OCI-LY3 (cell line): ENCODE measurements at regions not wholly inside any gene's neighbourhood (a gene's known extent, or its start where the extent isn't known, plus 50 kb on each side); places are given as distances from the start of the nearest gene placed in this dataset.

Source experiments
- H2AFZ ChIP-seq: fragments of 200-600, 300-600 bp; shearing (Covaris generic); 2 replicates; pipeline ENCODE4 v1.6.0; 2014; ENCODE audit warnings: antibody characterized with exemption, low read depth, low read length
- H3K27ac ChIP-seq: fragments of 200-600, 300-600 bp; sonication (generic); 2 replicates; pipeline ENCODE4 v1.5.1; 2014; ENCODE audit warnings: mild to moderate bottlenecking, low read length, moderate library complexity, mixed read lengths
- H3K27me3 ChIP-seq: fragments of 200-600, 300-600 bp; sonication (generic); 2 replicates; pipeline ENCODE4 v1.6.1; 2014; ENCODE audit warnings: low read depth, low read length, mixed read lengths
- H3K36me3 ChIP-seq: fragments of 200-600, 300-600 bp; sonication (generic); replicated peaks from 2 replicates; pipeline ENCODE3; 2014; ENCODE audit warnings: low read depth, low read length, mixed read lengths
- H3K4me1 ChIP-seq: fragments of 300-600, 200-600 bp; sonication (generic); 2 replicates; pipeline ENCODE4 v1.6.1; 2014; ENCODE audit warnings: low read length, mixed read lengths
- H3K4me2 ChIP-seq: fragments of 200-600, 300-600 bp; sonication (generic); 2 replicates; pipeline ENCODE4 v1.6.1; 2014; ENCODE audit warnings: low read length, mixed read lengths
- H3K4me3 ChIP-seq: fragments of 300-600, 200-600 bp; sonication (generic); 2 replicates; pipeline ENCODE4 v1.5.1; 2014; ENCODE audit warnings: antibody characterized with exemption, mild to moderate bottlenecking, low read length, moderate library complexity
- H3K79me2 ChIP-seq: fragments of 300-600, 200-600 bp; shearing (Covaris generic); 2 replicates; pipeline ENCODE4 v1.6.1; 2014; ENCODE audit warnings: mild to moderate bottlenecking, low read length, mixed read lengths
- H3K9ac ChIP-seq: fragments of 300-600, 200-600 bp; shearing (Covaris generic); 2 replicates; pipeline ENCODE4 v1.6.0; 2014; ENCODE audit warnings: mild to moderate bottlenecking, low read length, moderate library complexity
- H3K9me3 ChIP-seq: fragments of 200-600, 300-600 bp; shearing (Covaris generic); 2 replicates; pipeline ENCODE4 v1.6.1; 2014; ENCODE audit warnings: low read length, mixed read lengths; ENCODE audit not compliant: insufficient read depth
- H4K20me1 ChIP-seq: fragments of 200-600, 300-600 bp; sonication (generic); 2 replicates; pipeline ENCODE4 v1.6.1; 2016; ENCODE audit warnings: low read length, mixed read lengths; ENCODE audit not compliant: insufficient read depth
- CTCF ChIP-seq: fragments of 200-600, 300-600 bp; sonication (generic); IDR thresholded peaks from 2 replicates; pipeline ENCODE4 v1.5.1; 2014; ENCODE audit warnings: antibody characterized with exemption, low read length, low read depth
- EZH2phosphoT487 ChIP-seq: fragments of 200-600 bp; shearing (Covaris generic); IDR thresholded peaks from 2 replicates; pipeline ENCODE4 v1.6.1; 2018; ENCODE audit warnings: antibody characterized with exemption, mixed run types, low read depth

GRCh38 chr1:200330741-200331428 lies 79.0 kb downstream of the ZNF281 start:
- H3K4me3 ChIP-seq: no peak overlapping the region
- no peak overlapping the region for H3K4me2 ChIP-seq
- no peaks in the 10 kb centered on the region for H3K36me3 ChIP-seq
- no peak overlapping the region for H3K27ac ChIP-seq
- TF ChIP-seq CTCF (no peak), EZH2phosphoT487 (no peak)
- H3K79me2 ChIP-seq: no peaks in the 10 kb centered on the region
- no peaks in the 10 kb centered on the region for H4K20me1 ChIP-seq
- no peak overlapping the region for H2AFZ ChIP-seq
- H3K27me3 ChIP-seq: 0 out of 2 replicates have a peak, but pooled peaks cover 17% of the 10 kb centered on the region
- H3K9ac ChIP-seq: no peak overlapping the region
- H3K4me1 ChIP-seq: no peaks in the 10 kb centered on the region
- no peaks in the 10 kb centered on the region for H3K9me3 ChIP-seq

- Histone ChIP-seq H2AFZ (no peak overlapping the region), H3K27me3 (0 out of 2 replicates have a peak, but pooled peaks cover 17% of the 10 kb centered on the region), H3K9me3 (no peaks in the 10 kb centered on the region), H3K4me3 (no peak overlapping the region), H3K9ac (no peak overlapping the region), H3K36me3 (no peaks in the 10 kb centered on the region), H3K4me2 (no peak overlapping the region), H3K4me1 (no peaks in the 10 kb centered on the region), H4K20me1 (no peaks in the 10 kb centered on the region), H3K27ac (no peak overlapping the region), H3K79me2 (no peaks in the 10 kb centered on the region)
- TF ChIP-seq CTCF (no peak), EZH2phosphoT487 (no peak)
These were observed 80.5 kb downstream of the ZNF281 start for GRCh38 chr1:200329208-200329882.

- no peaks in the 10 kb centered on the region for H3K36me3 ChIP-seq
- no peak overlapping the region for H3K4me3 ChIP-seq
- no peaks in the 10 kb centered on the region for H3K4me1 ChIP-seq
- TF ChIP-seq EZH2phosphoT487: no peak
- TF ChIP-seq CTCF: no peak
- no peaks in the 10 kb centered on the region for H3K9me3 ChIP-seq
- no peak overlapping the region for H3K27ac ChIP-seq
- no peaks in the 10 kb centered on the region for H3K79me2 ChIP-seq
- H3K4me2 ChIP-seq: no peak overlapping the region
- H3K9ac ChIP-seq: no peak overlapping the region
- 0 out of 2 replicates have a peak, but pooled peaks cover 14% of the 10 kb centered on the region for H3K27me3 ChIP-seq
- no peaks in the 10 kb centered on the region for H4K20me1 ChIP-seq
- H2AFZ ChIP-seq: no peak overlapping the region
These were observed 81.5 kb downstream of the ZNF281 start for GRCh38 chr1:200328379-200328778.

- no peak overlapping the region for H3K4me3 ChIP-seq
- no peaks in the 10 kb centered on the region for H3K4me1 ChIP-seq
- H2AFZ ChIP-seq: no peak overlapping the region
- no peaks in the 10 kb centered on the region for H3K9me3 ChIP-seq
- H3K27me3 ChIP-seq: 0 out of 2 replicates have a peak, but pooled peaks cover 14% of the 10 kb centered on the region
- no peaks in the 10 kb centered on the region for H3K79me2 ChIP-seq
- H3K27ac ChIP-seq: no peak overlapping the region
- H3K36me3 ChIP-seq: no peaks in the 10 kb centered on the region
- H3K9ac ChIP-seq: no peak overlapping the region
- no peak for TF ChIP-seq CTCF
- no peak for TF ChIP-seq EZH2phosphoT487
- H3K4me2 ChIP-seq: no peak overlapping the region
- H4K20me1 ChIP-seq: no peaks in the 10 kb centered on the region
These were observed 85.9 kb downstream of the ZNF281 start for GRCh38 chr1:200323856-200324400.
